Tibial nerve (tissue), 4 donors: ENCODE measurements at regions not wholly inside any gene's neighbourhood (a gene's known extent, or its start where the extent isn't known, plus 50 kb on each side); places are given as distances from the start of the nearest gene placed in this dataset.

Experiments
- DNase-seq, 2 donors: peaks; one replicate each; pipeline ENCODE4 v3.0.0-alpha.2; 2019; ENCODE audit warnings: low spot score in 2 of 2
- H3K27ac ChIP-seq, 4 donors: fragments of 200-600 bp; sonication (generic) in 3 of 4; one replicate each; pipeline ENCODE4 v1.5.1; 2017 to 2019; ENCODE audit warnings: mild to moderate bottlenecking in 1 of 4
- H3K27me3 ChIP-seq, 2 donors: fragments of 200-600 bp; sonication (generic) in 1 of 2; one replicate each; pipeline versions ENCODE4 v1.5.1 to v1.6.0; 2017 to 2019
- H3K36me3 ChIP-seq, 3 donors: fragments of 200-600 bp; sonication (generic); one replicate each; pipeline ENCODE4 v1.5.1; 2018 to 2019
- H3K4me1 ChIP-seq, 4 donors: fragments of 200-600 bp; sonication (generic) in 3 of 4; one replicate each; pipeline ENCODE4 v1.5.1; 2017 to 2019
- H3K4me3 ChIP-seq, 4 donors: fragments of 200-600 bp; sonication (generic) in 3 of 4; one replicate each; pipeline ENCODE4 v1.5.1; 2017 to 2019; ENCODE audit warnings: mild to moderate bottlenecking in 1 of 4, moderate library complexity in 1 of 4
- H3K9me3 ChIP-seq, 4 donors: fragments of 200-600 bp; sonication (generic) in 3 of 4; one replicate each; pipeline ENCODE4 v1.5.1; 2017 to 2019
- CTCF ChIP-seq, 5 experiments: fragments of 200-600 bp in 3 of 5; fragments of 450-650 bp in 2 of 5; sonication (generic) in 3 of 5; IDR thresholded peaks; one replicate each; pipeline ENCODE4 v1.5.1; 2016 to 2019; ENCODE audit warnings: antibody characterized with exemption in 5 of 5, mild to moderate bottlenecking in 3 of 5, moderate library complexity in 2 of 5
- EP300 ChIP-seq, 2 donors: sonication (generic); formaldehyde crosslinking; IDR thresholded peaks; one replicate each; pipeline ENCODE4 v1.6.1; 2017; ENCODE audit warnings: antibody characterized with exemption in 2 of 2, mild to moderate bottlenecking in 1 of 2
- POLR2A ChIP-seq, 2 donors: fragments of 450-650 bp; IDR thresholded peaks; one replicate each; pipeline ENCODE4 v1.6.1; 2017; ENCODE audit warnings: antibody characterized with exemption in 2 of 2, mild to moderate bottlenecking in 2 of 2, moderate library complexity in 2 of 2
- WGBS, 2 donors: methylation state at CpG; one replicate each; pipeline ENCODE4 v1.1.5; 2018; 5-methylcytosine and 5-hydroxymethylcytosine counted together

GRCh38 chr4:179755322-179755721, 2313.1 kb upstream of the AGA start:
- H3K36me3 ChIP-seq = no peaks in the 10 kb centered on the region
- WGBS, 2 donors = 59 to 82% methylated on average over 1 of the region's 1 CpG
- DNase-seq = no peak
- TF ChIP-seq EP300 (IDR thresholded peaks at IDR 0.05) (no peak), POLR2A (IDR thresholded peaks at IDR 0.05) (no peak), CTCF (IDR thresholded peaks at IDR 0.05) (no peak)
- no peak overlapping the region for H3K4me3 ChIP-seq
- H3K27me3 ChIP-seq = no peaks in the 10 kb centered on the region
- no peaks in the 10 kb centered on the region for H3K4me1 ChIP-seq
- no peaks in the 10 kb centered on the region for H3K9me3 ChIP-seq
- no peak overlapping the region for H3K27ac ChIP-seq

- Histone ChIP-seq H3K9me3 (no peaks in the 10 kb centered on the region), H3K4me3 (no peak overlapping the region), H3K27me3 (no peaks in the 10 kb centered on the region), H3K36me3 (no peaks in the 10 kb centered on the region), H3K4me1 (no peaks in the 10 kb centered on the region), H3K27ac (no peak overlapping the region)
- no peak for DNase-seq
- TF ChIP-seq POLR2A (IDR thresholded peaks at IDR 0.05) (no peak), CTCF (IDR thresholded peaks at IDR 0.05) (no peak), EP300 (IDR thresholded peaks at IDR 0.05) (no peak)
- 59 to 62% methylated on average over 1 of the region's 1 CpG for WGBS, 2 donors
Observed at GRCh38 chr4:179757641-179758040, 2315.4 kb upstream of the AGA start.

DNA sequence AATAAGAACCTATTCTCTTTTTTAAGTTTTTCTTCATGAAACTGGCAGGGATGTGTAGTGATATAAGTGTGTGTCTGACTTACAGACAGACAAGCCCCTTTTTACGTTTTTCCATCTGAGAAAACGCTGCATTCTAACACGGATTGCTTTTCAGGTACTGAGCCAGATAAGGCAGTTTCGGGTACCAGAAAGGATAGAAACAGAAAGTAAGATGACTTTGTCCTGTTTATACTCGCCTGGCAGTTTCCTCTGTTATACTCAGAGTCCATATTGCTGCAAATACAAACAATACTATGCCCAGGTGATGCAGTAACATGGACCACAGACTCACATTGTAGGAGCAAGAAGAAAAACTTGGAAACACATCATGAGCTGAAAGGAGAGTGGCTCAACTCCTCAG, 2320.6 kb upstream of the AGA start:
- 82 to 84% methylated on average over 5 of the region's 5 CpGs for whole genome bisulfite sequencing, 2 donors
- DNase-seq = no peak
- H3K4me1 ChIP-seq = no peaks in the 10 kb centered on the region
- no peak overlapping the region for H3K27ac ChIP-seq
- H3K4me3 ChIP-seq = no peak overlapping the region
- H3K36me3 ChIP-seq = no peaks in the 10 kb centered on the region
- TF ChIP-seq CTCF (IDR thresholded peaks at IDR 0.05) (no peak), EP300 (IDR thresholded peaks at IDR 0.05) (no peak)
- peaks cover 0 to 5% (median 0%) of the 10 kb centered on the region in 4 donors for H3K9me3 ChIP-seq
- no peaks in the 10 kb centered on the region for H3K27me3 ChIP-seq

GRCh38 chr4:179766938-179767337, 2324.7 kb upstream of the AGA start:
- Histone ChIP-seq H3K36me3 (no peaks in the 10 kb centered on the region), H3K4me1 (no peaks in the 10 kb centered on the region), H3K27ac (no peak overlapping the region), H3K27me3 (no peaks in the 10 kb centered on the region), H3K4me3 (no peak overlapping the region), H3K9me3 (peaks cover 0 to 5% (median 0%) of the 10 kb centered on the region in 4 donors)
- TF ChIP-seq EP300 (IDR thresholded peaks at IDR 0.05) (no peak), CTCF (IDR thresholded peaks at IDR 0.05) (no peak), POLR2A (IDR thresholded peaks at IDR 0.05) (no peak)
- no peak for DNase-seq
- 78 to 81% methylated on average over 4 of the region's 4 CpGs for WGBS, 2 donors

GRCh38 chr4:179768996-179769395, 2326.8 kb upstream of the AGA start:
- H3K4me3 ChIP-seq = no peak overlapping the region
- H3K9me3 ChIP-seq = peaks cover 0 to 5% (median 0%) of the 10 kb centered on the region in 4 donors
- no peaks in the 10 kb centered on the region for H3K4me1 ChIP-seq
- DNase-seq = no peak
- TF ChIP-seq CTCF (IDR thresholded peaks at IDR 0.05) = no peak
- TF ChIP-seq POLR2A (IDR thresholded peaks at IDR 0.05) = no peak
- no peak for TF ChIP-seq EP300 (IDR thresholded peaks at IDR 0.05)
- WGBS, 2 donors = 85 to 94% methylated on average over 3 of the region's 3 CpGs
- no peak overlapping the region for H3K27ac ChIP-seq
- H3K27me3 ChIP-seq = no peaks in the 10 kb centered on the region
- no peaks in the 10 kb centered on the region for H3K36me3 ChIP-seq
